ENCODE measurements at regions not wholly inside any gene's neighbourhood (a gene's known extent, or its start where the extent isn't known, plus 50 kb on each side); places are given as distances from the start of the nearest gene placed in this dataset.

DNA sequence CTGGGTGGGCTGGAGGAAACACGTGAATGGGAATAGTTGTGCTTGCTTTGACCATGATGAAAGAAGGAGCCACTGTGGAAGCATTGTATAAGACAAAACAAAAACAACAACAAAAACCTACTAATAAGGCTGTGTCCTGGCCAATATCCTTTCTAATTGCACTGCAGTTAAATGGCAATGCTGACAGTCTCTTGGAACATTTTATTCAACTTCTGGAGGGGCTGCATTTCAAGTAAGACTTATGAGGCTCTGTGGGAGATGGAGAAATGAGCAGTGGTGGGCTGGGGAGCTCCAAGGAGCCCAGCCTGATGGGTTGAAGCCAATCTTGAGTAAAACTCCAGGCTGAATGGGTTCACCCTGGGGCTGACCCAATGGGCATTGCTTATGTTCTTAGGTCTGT, 99.8 kb upstream of the ROPN1 start:
- no peak for DNase-seq (ENCODE audit: low read depth in 2 of 2)

DNA sequence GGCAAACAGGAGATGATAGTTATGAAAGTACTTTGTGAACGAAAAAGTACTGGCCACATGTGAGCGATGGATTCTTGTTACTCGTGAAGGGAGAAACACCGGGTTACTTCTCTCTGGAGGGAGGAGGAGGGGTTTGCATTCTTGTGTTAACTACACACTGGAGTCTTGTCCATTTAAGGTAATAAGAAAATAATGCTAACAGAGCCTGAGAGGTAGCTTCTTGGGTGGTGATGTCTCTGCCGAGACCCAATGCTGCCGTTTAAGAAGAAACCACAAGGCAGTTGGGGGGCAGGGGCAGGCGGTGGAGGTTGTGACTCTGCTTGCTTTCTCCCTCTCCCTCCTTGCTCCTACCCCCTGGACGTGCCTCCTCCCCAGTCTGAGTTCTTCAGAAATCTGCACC, 100.9 kb upstream of the ROPN1 start:
- no peak for DNase-seq (ENCODE audit: low read depth in 2 of 2)

DNA sequence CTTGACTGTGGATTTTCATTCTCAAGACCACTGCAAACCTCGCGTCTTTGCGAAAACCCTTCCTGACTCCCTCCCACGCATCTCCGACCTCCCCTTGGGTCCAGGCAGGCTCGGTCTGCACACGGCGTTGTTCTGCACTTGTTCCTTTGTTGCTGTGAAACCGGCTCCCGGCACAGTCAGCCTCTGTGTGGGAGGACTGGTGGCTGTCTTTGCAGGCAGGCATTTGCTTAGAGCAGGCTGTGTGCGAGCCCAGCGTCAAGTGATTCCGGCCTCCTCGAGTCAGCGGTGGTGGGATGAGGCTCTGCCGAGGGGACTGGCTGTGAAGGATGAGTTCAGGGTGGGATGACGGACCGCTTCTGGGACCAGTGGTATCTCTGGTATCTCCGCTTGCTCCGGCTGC, 102.6 kb upstream of the ROPN1 start:
- DNase-seq (ENCODE audit: low read depth in 2 of 2): no peak

DNA sequence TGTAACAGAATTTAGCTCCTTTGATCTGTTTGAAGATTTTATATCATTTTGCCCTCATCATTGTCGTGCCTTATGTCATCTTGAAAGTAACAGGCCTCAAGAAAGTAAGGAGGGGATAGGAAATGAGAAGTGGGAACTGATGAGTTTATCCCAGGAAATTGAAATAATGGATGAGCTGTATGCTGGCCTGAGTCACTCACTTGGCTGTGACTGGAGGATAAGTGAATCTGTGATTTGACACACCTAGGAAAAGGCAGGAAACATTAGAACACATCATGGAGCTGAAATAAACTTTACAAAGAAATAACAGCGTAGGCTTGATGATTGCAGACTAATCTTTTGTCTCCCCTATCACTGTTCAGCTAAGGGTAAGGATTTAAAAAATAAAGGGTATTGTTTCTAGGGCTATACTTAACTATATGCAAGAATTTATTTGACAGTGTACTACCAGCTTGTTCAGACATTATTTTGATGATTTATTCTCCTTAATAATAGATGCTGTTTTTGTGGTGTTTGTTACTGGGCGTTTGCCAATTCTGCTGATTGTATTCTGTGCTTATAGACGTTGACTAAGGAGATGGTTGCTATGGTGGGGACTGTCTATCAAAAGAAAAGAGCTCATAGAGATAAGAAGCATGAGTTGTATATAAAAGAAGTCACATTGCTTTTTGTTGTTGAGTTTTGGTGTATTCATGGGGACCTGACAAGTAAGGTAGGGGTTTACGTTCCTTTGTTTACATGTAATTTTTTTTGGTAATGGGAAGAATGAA, 105.6 kb upstream of the ROPN1 start:
- DNase-seq (ENCODE audit: low read depth in 2 of 2): no peak

DNA sequence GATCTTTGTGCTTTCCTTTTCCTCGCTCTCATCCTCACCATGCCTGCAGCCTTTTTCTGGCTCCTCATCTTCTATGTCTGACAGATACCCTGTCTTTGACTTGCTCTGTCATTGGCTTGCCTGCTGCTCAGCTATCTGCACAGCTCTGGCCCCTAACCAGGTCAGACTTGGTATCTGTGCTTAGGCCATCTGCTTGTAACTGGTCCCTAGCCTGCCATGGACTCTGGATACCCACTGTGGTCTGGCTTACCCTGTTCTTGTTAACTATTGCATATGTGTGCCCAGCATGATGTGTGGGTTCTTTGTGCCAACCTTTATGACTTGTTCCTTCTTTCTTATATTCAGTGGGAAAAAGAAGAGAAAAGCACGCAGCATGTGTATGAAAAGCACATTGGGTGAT, 109.7 kb upstream of the ROPN1 start:
- DNase-seq (ENCODE audit: low read depth in 2 of 2): no peak

DNA sequence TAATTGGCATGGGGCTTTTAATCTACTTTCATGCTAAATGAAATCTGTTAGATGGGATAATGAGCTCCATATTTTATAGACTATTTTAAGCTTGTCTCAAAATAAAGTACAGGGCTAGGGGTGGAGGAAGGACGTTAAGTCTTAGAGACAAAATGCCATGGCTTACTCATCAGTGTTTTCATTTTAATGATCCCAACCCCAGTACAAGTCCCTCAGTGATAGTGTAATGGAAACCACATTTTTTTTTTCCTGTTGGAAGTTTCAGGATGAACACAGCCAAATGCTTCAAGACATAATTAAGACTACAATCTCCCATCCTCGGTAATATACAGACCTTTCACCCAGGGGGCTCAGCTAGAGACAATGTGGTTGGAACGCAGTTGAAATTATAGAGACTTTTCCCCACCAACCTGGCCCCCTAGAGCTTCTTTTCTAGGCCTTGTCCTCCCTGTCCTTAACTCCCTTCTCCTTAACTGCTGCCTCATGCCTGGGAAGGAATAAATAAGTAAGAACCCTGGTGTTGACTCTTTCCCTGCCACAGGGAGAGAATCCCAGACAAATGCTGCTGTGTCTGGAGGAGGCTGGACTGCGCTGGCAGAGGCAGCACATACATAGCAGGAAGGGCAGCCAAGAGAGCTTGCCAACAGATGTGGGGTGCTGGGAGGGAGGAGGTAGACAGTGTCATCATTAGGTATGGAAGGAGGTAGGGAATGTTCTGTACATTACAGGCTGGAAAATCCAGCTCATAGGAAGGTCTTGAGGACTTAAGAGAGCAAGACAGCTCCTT, 115.4 kb upstream of the ROPN1 start:
- DNase-seq (ENCODE audit: low read depth in 2 of 2): no peak

DNA sequence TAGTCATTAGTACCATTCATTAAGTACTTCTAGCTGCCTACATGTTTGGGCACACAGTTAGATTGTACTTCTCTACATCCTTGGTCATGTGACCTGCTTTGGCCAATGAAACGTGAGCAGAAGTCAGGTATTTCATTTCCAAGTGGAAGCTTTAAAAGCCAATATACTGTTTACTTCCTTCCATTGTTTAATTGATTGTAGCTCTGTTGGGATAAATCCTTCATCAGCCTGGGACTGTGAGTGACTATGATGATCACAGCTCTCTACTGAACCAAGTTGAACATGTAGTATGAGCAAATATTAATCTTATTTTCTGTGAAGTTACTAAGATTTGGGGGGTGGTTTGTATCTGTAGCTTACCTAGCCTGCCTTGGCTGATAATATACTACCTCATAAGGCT, 116.5 kb upstream of the ROPN1 start:
- no peak for DNase-seq (ENCODE audit: low read depth in 2 of 2)

DNA sequence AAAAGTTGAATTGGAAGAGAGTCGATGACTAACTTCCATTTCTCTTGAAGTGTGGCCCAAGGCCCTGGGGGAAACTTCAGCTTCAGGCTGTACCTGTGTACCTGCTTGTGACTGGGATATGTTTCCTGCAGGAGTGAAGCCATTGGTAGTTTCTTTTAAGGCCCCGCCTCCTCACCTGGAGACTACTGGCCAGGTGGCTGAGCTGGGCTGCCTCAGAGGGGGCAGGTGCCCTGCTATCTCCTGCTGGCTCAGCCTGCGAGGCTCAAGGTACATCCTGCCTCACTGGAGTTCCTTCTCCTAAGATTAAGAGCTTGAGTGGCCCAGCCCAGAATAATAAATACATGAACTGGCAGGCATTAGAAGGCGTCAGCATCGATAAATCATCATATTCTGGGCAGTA, 121.6 kb upstream of the ROPN1 start:
- no peak for DNase-seq (ENCODE audit: low read depth in 2 of 2)

DNA sequence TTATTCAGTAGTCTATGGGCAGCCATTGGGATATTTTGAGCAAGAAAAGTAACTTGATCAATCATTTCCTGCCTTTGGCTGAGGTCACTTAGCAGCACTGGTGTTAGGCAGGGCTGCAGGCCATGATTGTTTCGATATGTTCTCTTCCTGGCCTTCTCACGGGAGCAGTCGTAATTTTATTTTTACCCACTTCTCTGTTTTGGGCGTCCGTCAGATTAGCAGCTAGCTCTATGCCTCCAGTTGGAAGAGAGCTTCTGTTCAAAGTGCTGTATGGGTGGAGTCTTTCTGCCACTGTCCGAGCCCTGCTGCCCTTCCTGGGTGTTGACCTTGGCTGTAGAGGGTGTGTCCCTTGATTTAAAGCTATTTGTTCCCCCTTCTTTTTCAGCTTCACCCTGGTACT, 123.4 kb upstream of the ROPN1 start:
- no peak for DNase-seq (ENCODE audit: low read depth in 2 of 2)

DNA sequence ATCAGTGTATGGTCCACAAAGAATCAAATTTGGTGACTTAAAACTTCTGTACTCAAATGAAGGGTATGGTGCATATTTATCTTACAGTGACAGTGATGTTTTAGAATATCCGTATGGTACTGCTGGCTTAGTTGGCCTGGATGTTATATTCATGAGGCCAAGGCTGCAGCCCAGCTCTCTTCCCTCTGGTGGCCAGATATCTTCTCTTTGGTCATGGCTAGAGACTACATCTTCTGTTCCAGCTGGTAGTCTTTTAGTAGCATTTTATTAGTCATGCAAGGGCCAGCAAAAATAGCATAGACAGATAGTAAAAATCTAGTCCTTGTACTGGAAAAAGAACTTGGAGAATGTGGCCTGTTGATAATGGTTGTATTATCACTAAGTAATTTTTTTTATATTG, 124.0 kb upstream of the ROPN1 start:
- no peak for DNase-seq (ENCODE audit: low read depth in 2 of 2)

DNA sequence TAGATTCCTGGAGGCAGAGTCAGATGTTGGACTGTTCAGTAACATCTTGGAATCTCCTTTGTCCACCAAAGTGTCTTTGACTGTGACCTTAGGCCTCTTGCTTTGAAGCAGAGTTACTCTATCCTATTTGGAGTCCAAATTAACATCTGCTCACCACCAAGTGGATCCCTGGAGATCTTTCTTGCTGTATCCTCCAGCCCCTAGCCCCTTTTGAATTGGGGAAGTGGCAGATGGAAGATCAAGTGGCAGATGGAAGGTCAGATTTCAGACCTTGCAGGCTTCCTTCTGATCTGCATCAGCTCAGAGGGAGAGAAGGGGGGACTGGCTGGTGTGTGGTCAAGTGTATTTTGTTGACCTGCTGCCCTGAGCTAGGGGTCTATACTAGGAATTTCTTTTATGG, 125.0 kb upstream of the ROPN1 start:
- no peak for DNase-seq (ENCODE audit: low read depth in 2 of 2)

DNA sequence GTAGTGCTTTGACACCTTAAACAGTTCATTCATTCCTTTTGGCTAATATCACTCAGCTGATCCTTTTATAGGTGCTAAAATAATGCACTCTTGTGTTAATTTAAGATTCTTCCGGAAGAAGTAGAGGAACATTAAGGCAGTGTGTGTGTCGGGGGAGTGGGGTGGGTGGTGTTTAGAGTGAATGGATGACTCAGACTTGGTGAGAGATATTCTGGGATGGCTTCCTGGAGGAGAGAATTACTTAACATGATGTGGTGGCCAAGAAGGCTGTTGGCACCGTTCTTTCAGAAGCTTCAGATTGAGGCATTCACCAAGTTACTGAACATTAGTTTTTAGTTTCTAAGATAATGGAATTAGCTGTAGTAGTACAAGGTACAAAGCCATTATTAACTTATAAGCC, 125.6 kb upstream of the ROPN1 start:
- no peak for DNase-seq (ENCODE audit: low read depth in 2 of 2)

DNA sequence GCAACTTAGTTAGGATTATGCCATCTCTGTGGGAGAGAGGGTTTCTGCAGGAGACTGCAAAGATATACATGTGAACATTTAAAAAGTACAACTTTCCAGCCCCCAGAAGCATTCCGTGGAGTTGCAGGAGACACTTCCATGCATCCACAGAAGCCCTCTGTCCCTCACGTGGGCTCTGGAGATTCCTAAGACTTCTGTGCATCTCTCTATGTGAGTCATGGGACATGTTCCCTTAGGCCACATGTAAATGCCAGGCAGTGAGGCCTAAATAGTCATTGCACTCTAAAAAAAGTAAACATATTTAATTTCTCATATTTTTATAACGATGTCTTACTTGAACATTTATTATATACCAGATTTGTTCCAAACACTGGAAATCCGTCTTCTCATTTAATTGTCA, 126.5 kb upstream of the ROPN1 start:
- DNase-seq (ENCODE audit: low read depth in 2 of 2): no peak

DNA sequence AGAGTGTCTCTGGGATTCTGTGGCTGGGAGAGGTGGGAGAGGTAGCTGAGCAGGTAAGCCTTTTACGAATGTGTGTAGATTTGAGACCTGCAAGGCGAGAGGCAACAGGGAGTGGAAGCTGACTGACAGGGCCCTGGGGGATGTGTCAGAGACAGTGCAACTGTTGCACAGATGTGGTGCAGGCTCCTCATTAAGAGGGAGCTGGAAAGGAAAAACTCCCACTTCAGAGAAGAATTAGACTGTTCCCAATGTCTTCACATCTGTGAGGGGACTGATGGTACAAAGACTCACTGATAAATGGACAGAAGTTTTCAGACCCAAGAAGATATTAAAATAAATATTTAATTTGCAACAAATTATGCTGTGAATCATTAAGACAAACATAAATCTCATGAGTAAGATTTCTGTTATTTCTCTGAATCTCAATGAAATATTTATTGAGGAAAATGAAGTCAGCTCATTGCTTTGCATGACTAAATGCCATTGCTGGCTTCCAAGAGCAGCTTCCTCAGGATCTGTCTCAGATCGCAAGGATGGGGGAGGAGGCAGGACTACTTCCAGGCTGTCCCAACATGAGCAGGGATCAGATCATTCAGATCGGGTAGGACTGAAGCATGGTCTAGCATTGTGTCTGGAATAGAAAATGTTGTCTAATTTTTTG, 127.3 kb upstream of the ROPN1 start:
- no peak for DNase-seq (ENCODE audit: low read depth in 2 of 2)

DNA sequence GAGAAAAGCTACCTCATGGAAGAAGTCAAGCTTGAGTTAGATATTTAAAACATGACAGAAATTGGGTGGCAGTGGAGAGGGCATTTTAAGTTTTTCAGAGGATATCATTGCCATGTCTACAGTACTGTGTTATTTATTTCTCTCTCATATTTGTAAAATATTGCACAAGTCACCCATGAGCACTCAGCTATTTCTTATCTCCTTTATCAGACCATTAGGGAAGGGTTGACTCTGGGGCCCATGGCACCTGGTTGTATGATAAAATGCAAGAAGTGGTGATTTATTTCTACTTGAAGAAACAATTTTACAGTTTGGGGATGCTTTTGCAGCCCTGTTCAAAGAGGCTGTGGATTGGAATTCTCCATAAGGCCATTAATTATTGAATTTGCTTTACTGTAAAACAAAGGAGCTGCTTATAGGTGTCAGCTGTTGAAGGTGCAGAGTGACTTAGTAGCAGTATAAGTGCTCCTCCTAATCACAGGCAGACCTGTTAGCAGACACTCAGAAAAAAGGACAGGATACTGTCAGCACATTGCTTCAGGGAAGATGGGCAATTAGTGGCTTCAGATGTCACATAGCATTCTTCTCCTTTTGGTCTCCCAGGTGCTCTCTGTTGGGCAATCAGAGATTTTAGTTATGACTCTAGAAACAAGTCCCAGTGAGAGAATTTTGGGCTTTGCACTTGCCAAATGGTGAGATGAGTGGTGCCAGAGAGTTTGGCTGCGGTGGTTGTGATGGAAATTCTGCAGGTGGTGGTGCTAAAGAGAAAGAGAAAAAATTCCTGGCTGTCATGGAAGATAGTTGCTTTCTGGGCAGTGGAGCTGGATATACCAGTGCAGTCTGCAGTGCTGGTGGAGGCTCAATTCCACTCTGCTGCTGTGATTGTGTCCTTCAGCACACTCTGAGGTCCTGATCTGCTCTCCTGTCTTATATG, 129.7 kb upstream of the ROPN1 start:
- DNase-seq (ENCODE audit: low read depth in 2 of 2): no peak

DNA sequence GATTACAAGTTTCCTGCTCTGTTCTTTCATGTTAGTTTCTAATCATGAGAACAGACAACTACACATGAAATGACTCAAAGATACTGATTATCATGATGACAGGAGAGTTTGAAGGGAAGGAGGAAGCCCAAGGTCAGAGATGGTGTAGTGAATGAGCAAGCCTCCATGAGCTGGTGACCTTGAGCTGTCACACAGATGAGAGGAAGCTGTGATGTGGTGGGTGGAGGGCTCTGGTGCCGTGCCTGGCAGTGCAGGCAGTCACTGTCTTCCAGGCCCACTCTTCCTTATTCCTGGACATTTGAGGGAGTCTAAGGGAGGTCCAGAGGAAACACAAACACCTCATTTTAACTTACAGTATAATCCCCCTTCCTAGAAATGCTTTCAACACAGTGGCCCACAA, 133.4 kb upstream of the ROPN1 start:
- no peak for DNase-seq (ENCODE audit: low read depth in 2 of 2)

DNA sequence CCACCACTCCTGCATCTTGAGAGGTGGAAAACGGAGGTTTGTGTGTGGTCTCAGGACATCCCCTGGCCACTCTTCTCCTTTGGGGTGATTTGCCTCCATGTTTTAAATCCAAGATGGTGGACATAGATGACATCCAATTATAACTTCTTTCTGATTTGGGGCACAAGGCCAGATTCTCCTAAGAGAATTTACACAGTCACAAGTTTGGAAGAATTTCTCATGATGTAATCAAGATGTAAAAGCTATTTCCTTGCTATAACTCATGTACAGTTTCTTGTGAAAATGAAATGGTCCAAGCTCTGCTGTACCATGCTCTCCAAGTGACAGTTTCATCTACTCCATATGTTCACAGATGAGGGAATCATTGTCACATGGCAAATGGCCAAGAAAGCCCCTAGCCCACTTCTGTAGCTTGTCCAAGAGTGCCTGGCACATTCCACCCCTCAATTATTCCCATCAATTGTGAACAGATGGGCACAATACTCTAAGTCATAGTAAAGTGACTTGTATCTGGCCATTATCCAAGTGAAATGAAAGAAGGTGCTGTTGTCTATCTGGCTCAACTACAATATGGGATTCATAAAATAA, 134.6 kb upstream of the ROPN1 start:
- DNase-seq (ENCODE audit: low read depth in 2 of 2): no peak

DNA sequence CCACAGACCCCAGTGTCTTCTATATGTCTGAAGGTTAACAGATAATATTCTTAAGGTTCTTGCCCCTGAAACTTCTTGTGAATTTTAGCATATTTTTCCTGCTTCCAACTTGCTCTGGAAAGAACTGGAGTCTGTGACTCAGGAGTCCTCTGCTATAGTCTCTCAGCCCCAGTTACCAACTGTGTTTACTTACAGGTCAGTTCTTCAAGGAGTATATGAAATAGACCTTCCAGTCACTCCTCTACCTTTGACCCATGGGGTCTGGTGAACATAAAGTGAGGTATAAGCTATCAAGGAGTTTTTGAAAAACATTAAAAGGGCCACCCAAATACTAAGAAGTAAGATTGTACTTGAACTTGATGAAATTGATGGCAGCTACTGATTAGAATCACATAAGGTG, 139.2 kb upstream of the ROPN1 start:
- DNase-seq (ENCODE audit: low read depth in 2 of 2): no peak

DNA sequence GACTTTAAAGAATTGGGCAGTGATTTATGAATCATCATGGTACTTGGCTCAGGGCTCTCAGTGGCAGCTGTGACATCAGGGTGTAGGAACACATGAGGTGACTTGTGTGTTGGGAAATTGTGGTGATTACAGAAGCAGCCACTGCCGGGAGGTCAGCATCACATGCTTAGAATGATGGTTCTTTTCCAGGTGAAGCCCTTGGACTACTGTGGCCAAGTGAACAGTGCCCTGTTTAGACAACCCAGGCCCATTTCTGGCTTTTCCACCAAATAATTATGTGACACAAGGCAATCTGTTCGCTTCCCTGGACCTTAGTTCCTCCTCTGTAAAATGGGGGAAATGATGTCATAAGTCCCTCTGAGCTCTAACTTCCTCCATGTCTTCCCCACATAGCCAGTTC, 139.7 kb upstream of the ROPN1 start:
- no peak for DNase-seq (ENCODE audit: low read depth in 2 of 2)

DNA sequence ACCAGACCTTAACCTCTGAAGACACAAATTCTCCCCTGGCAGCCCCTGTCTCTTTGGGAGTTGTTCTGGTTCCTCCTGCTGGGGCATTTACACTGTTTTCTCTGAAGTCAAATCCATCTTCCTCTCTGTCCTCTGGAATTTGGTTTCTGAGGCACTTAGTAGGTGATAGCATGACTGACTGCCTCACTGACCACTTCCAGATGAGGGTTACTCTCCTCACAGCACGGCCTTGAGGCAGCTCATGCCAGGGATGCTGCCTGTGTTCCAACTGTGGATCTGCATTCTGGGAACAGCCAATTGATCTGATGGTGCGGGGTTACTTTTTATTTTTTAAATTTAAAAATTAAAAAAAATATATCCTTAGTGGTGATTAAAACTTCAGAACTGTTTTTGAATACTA, 140.9 kb upstream of the ROPN1 start:
- DNase-seq (ENCODE audit: low read depth in 2 of 2): no peak

DNA sequence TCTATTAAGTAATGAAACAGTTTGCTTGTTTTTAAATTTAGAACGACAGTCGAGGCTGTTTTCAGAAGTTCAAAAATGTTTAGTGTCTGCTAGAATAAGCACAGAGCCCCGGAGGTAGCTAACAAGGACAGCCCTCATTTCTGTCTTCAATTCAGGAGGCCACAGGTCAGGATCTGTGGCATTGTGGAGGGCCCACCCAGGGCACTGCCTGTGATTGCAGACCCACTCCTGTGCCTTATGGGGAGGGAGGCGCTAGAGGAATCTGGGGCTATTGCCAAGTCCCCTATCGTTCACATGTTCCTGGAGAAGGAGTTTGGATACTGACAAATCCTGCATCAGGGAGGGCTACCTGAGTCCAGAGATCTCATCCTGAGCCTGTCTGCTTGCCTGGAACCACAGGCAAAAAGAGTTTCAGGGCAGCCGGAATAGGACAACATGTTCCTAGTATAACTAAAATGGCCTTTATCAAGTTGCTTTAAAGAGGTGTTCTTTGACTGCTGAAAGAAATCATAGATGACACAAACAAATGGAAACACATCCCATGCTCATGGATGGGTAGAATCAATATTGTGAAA, 141.5 kb upstream of the ROPN1 start:
- no peak for DNase-seq (ENCODE audit: low read depth in 2 of 2)

Measured in stimulated activated CD4-positive, alpha-beta T cell treated with anti-CD3 and anti-CD28 coated beads, Interleukin-1b, Interleukin-23, amount 100 ng/mL, for 1 hour (primary cell).